CD14-positive monocyte (primary cell): ENCODE measurements at regions not wholly inside any gene's neighbourhood (a gene's known extent, or its start where the extent isn't known, plus 50 kb on each side); places are given as distances from the start of the nearest gene placed in this dataset.

Experiments
- DNase-seq, 3 donors: peaks; one replicate each; pipeline ENCODE4 v3.0.0-alpha.2; 2011 to 2022
- H2AFZ ChIP-seq: 2 replicates; pipeline ENCODE4 v1.6.0; 2012; ENCODE audit warnings: mild to moderate bottlenecking, low read depth, low read length, inconsistent platforms; ENCODE audit not compliant: insufficient read depth, poor library complexity, severe bottlenecking
- H3K27ac ChIP-seq, 2 donors: 1 replicate in 1 of 2; 2 replicates in 1 of 2; pipeline ENCODE4 v1.5.1; 2012 to 2013; ENCODE audit warnings: low read length in 2 of 2, control low read depth in 1 of 2, inconsistent platforms in 1 of 2, low read depth in 1 of 2, mild to moderate bottlenecking in 1 of 2
- H3K27me3 ChIP-seq, 2 donors: one replicate each; pipeline versions ENCODE4 v1.6.0 to v1.6.1; 2011 to 2013; ENCODE audit warnings: low read length in 2 of 2; ENCODE audit not compliant: control insufficient read depth in 2 of 2, insufficient read depth in 2 of 2
- H3K36me3 ChIP-seq, 2 donors: replicated peaks in 1 of 2; 1 replicate in 1 of 2; 2 replicates in 1 of 2; pipeline versions ENCODE4 v1.5.1 to v1.6.1; 2012 to 2013; ENCODE audit warnings: low read length in 2 of 2, control low read depth in 1 of 2, inconsistent platforms in 1 of 2, mild to moderate bottlenecking in 1 of 2; ENCODE audit not compliant: insufficient read depth in 2 of 2, control insufficient read depth in 1 of 2
- H3K4me1 ChIP-seq, 2 donors: 1 replicate in 1 of 2; 2 replicates in 1 of 2; pipeline versions ENCODE4 v1.5.1 to v1.6.1; 2012 to 2013; ENCODE audit warnings: low read length in 2 of 2, control low read depth in 1 of 2, inconsistent platforms in 1 of 2, mild to moderate bottlenecking in 1 of 2, moderate library complexity in 1 of 2; ENCODE audit not compliant: insufficient read depth in 2 of 2, control insufficient read depth in 1 of 2
- H3K4me2 ChIP-seq: replicated peaks from 2 replicates; pipeline ENCODE3; 2012; ENCODE audit warnings: low read length, moderate library complexity, mild to moderate bottlenecking; ENCODE audit not compliant: poor library complexity, severe bottlenecking; ENCODE audit errors: extremely low read depth
- H3K4me3 ChIP-seq, 3 experiments: fragments of 200-600 bp in 1 of 3; sonication (generic) in 1 of 3; replicated peaks in 1 of 3; 1 replicate in 2 of 3; 2 replicates in 1 of 3; pipeline ENCODE4 v1.5.1; 2011 to 2013; ENCODE audit warnings: low read length in 3 of 3, mild to moderate bottlenecking in 3 of 3, control low read depth in 2 of 3, low read depth in 2 of 3, inconsistent platforms in 1 of 3, moderate library complexity in 1 of 3
- H3K79me2 ChIP-seq: 2 replicates; pipeline ENCODE4 v1.6.0; 2012; ENCODE audit warnings: mild to moderate bottlenecking, control low read depth, inconsistent platforms, low read length, moderate library complexity; ENCODE audit not compliant: insufficient read depth
- H3K9ac ChIP-seq: 2 replicates; pipeline ENCODE4 v1.6.0; 2017; ENCODE audit warnings: low read length, mild to moderate bottlenecking; ENCODE audit not compliant: insufficient read depth, poor library complexity, severe bottlenecking
- H3K9me3 ChIP-seq, 2 donors: replicated peaks in 1 of 2; 1 replicate in 1 of 2; 2 replicates in 1 of 2; pipeline versions ENCODE4 v1.5.1 to v1.6.1; 2012 to 2013; ENCODE audit warnings: low read length in 2 of 2, control low read depth in 1 of 2; ENCODE audit not compliant: control insufficient read depth in 1 of 2, insufficient read depth in 1 of 2
- H4K20me1 ChIP-seq: 2 replicates; pipeline ENCODE4 v1.6.0; 2012; ENCODE audit warnings: mild to moderate bottlenecking, low read length, control low read depth, moderate library complexity; ENCODE audit not compliant: insufficient read depth
- H3K27ac Mint-ChIP-seq, 7 donors: one replicate each; pipeline ENCODE4 v1.8.0; 2020; ENCODE audit warnings: mild to moderate bottlenecking in 7 of 7, mixed read lengths in 7 of 7, moderate library complexity in 6 of 7, inconsistent platforms in 2 of 7
- H3K27me3 Mint-ChIP-seq, 3 donors: one replicate each; pipeline ENCODE4 v1.8.0; 2021 to 2022; ENCODE audit warnings: low read depth in 3 of 3, mild to moderate bottlenecking in 3 of 3, mixed read lengths in 3 of 3, moderate library complexity in 3 of 3, inconsistent platforms in 1 of 3
- H3K36me3 Mint-ChIP-seq, 2 donors: one replicate each; pipeline ENCODE4 v1.8.0; 2020; ENCODE audit warnings: mixed read lengths in 2 of 2, inconsistent platforms in 1 of 2, mild to moderate bottlenecking in 1 of 2
- H3K4me1 Mint-ChIP-seq: one replicate; pipeline ENCODE4 v1.8.0; 2020; ENCODE audit warnings: mild to moderate bottlenecking, mixed read lengths
- H3K4me3 Mint-ChIP-seq, 2 donors: one replicate each; pipeline ENCODE4 v1.8.0; 2020; ENCODE audit warnings: mild to moderate bottlenecking in 2 of 2, mixed read lengths in 2 of 2, moderate library complexity in 1 of 2
- H3K9me3 Mint-ChIP-seq, 7 donors: one replicate each; pipeline ENCODE4 v1.8.0; 2020 to 2022; ENCODE audit warnings: mixed read lengths in 7 of 7, mild to moderate bottlenecking in 6 of 7, moderate library complexity in 6 of 7, inconsistent platforms in 2 of 7
- CTCF ChIP-seq: fragments of 200-600 bp; IDR thresholded peaks from one replicate; pipeline ENCODE4 v1.8.0; 2022; ENCODE audit warnings: antibody characterized with exemption, mild to moderate bottlenecking
- WGBS: methylation state at CpG from one replicate; pipeline ENCODE4 v1.1.5; 2013; ENCODE audit warnings: missing lambda C conversion rate; ENCODE audit not compliant: insufficient coverage; 5-methylcytosine and 5-hydroxymethylcytosine counted together
- intact Hi-C, 2 donors: fragments of 100-400 bp; cut with micrococcal nuclease; formaldehyde crosslinking; loops; one replicate each; pipeline versions ENCODE4 v1.15.0 to v1.15.1; 2023

- H3K4me1 Mint-ChIP-seq: no peaks in the 10 kb centered on the region
- Histone ChIP-seq H3K79me2 (no peaks in the 10 kb centered on the region), H3K27ac (no peak overlapping the region), H3K4me2 (no peak overlapping the region), H3K36me3 (no peaks in the 10 kb centered on the region), H2AFZ (no peak overlapping the region), H3K9ac (no peak overlapping the region), H4K20me1 (no peaks in the 10 kb centered on the region), H3K4me1 (no peaks in the 10 kb centered on the region), H3K9me3 (no peaks in the 10 kb centered on the region), H3K4me3 (no peak overlapping the region), H3K27me3 (no peaks in the 10 kb centered on the region)
- no peak overlapping the region for H3K4me3 Mint-ChIP-seq
- H3K36me3 Mint-ChIP-seq: no peaks in the 10 kb centered on the region
- no peak overlapping the region for H3K27ac Mint-ChIP-seq
- 100% methylated on average over 3 of the region's 3 CpGs for WGBS
- no peak for TF ChIP-seq CTCF
- peaks cover 0 to 11% (median 0%) of the 10 kb centered on the region in 3 donors for H3K27me3 Mint-ChIP-seq
- peaks cover 0 to 11% (median 0%) of the 10 kb centered on the region in 7 donors for H3K9me3 Mint-ChIP-seq
- no peak for DNase-seq
- intact Hi-C loops: no loop called here
Observed at GRCh38 chr16:65895486-65895885, 471.0 kb upstream of the CDH5 start.

DNA sequence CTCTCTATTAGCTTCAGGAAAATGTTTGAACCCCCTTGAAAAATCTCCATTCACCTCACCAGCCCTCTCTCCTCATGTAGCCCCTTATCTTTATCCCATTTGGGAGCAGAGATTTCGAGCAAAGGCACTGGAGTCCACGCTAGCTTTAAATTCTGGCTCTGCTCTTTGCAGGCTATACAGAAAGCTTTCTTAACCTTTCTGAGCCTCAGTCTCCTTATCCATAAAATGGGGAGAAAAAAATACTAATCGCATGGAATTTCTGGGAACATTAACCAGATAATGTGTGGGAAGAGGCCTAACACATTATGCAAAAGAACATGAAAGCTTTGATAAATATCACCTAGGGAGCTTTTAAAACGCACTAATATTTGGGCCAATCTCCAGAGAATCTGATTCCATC, 476.3 kb upstream of the CDH5 start:
- H3K36me3 ChIP-seq: no peaks in the 10 kb centered on the region
- no peak for DNase-seq
- no peak overlapping the region for H3K27ac ChIP-seq
- intact Hi-C loops: no loop called here
- Mint-ChIP-seq H3K9me3 (peaks cover 0 to 5% (median 0%) of the 10 kb centered on the region in 7 donors), H3K4me1 (no peaks in the 10 kb centered on the region), H3K36me3 (no peaks in the 10 kb centered on the region), H3K27ac (no peak overlapping the region), H3K4me3 (no peak overlapping the region), H3K27me3 (peaks cover 0 to 6% (median under 1%) of the 10 kb centered on the region in 3 donors)
- 100% methylated on average over 1 of the region's 4 CpGs for WGBS
- H3K4me1 ChIP-seq: no peaks in the 10 kb centered on the region
- H4K20me1 ChIP-seq: no peaks in the 10 kb centered on the region
- H3K9me3 ChIP-seq: no peaks in the 10 kb centered on the region
- H3K27me3 ChIP-seq: no peaks in the 10 kb centered on the region
- no peak overlapping the region for H3K4me2 ChIP-seq
- no peak overlapping the region for H2AFZ ChIP-seq
- TF ChIP-seq CTCF: no peak
- no peak overlapping the region for H3K4me3 ChIP-seq
- H3K79me2 ChIP-seq: no peaks in the 10 kb centered on the region
- H3K9ac ChIP-seq: no peak overlapping the region
